ENCODE measurements at regions not wholly inside any gene's neighbourhood (a gene's known extent, or its start where the extent isn't known, plus 50 kb on each side); places are given as distances from the start of the nearest gene placed in this dataset.

GRCh38 chr10:43712821-43713584 is 64.3 kb upstream of the ZNF32 start:
- Mint-ChIP-seq H3K36me3 (ENCODE audit: insufficient read depth) (no peaks in the 10 kb centered on the region), H3K4me3 (no peak overlapping the region), H3K27me3 (ENCODE audit: low read depth) (peaks cover 7% of the 10 kb centered on the region), H3K4me1 (ENCODE audit: low read depth) (no peaks in the 10 kb centered on the region), H3K9me3 (no peaks in the 10 kb centered on the region)
- ATAC-seq (no peak), DNase-seq (no peak)

- no peak overlapping the region for H3K4me3 Mint-ChIP-seq
- no peak for ATAC-seq
- DNase-seq = no peak
- H3K9me3 Mint-ChIP-seq = no peaks in the 10 kb centered on the region
- H3K36me3 Mint-ChIP-seq (ENCODE audit: insufficient read depth) = no peaks in the 10 kb centered on the region
- no peaks in the 10 kb centered on the region for H3K4me1 Mint-ChIP-seq (ENCODE audit: low read depth)
- no peaks in the 10 kb centered on the region for H3K27me3 Mint-ChIP-seq (ENCODE audit: low read depth)
Measured at GRCh38 chr10:43710772-43711471, 62.2 kb upstream of the ZNF32 start.

GRCh38 chr10:43708262-43708661 is 59.6 kb upstream of the ZNF32 start:
- DNase-seq (no peak), ATAC-seq (no peak)
- Mint-ChIP-seq H3K4me3 (no peak overlapping the region), H3K9me3 (no peaks in the 10 kb centered on the region), H3K4me1 (ENCODE audit: low read depth) (no peaks in the 10 kb centered on the region), H3K36me3 (ENCODE audit: insufficient read depth) (no peaks in the 10 kb centered on the region), H3K27me3 (ENCODE audit: low read depth) (no peaks in the 10 kb centered on the region)

GRCh38 chr10:43707770-43708169 is 59.1 kb upstream of the ZNF32 start:
- ATAC-seq = no peak
- H3K27me3 Mint-ChIP-seq (ENCODE audit: low read depth) = no peaks in the 10 kb centered on the region
- DNase-seq = no peak
- H3K36me3 Mint-ChIP-seq (ENCODE audit: insufficient read depth) = no peaks in the 10 kb centered on the region
- no peaks in the 10 kb centered on the region for H3K4me1 Mint-ChIP-seq (ENCODE audit: low read depth)
- H3K4me3 Mint-ChIP-seq = no peak overlapping the region
- no peaks in the 10 kb centered on the region for H3K9me3 Mint-ChIP-seq

GRCh38 chr10:43706166-43706565 is 57.5 kb upstream of the ZNF32 start:
- Mint-ChIP-seq H3K4me1 (ENCODE audit: low read depth) (no peaks in the 10 kb centered on the region), H3K9me3 (no peaks in the 10 kb centered on the region), H3K36me3 (ENCODE audit: insufficient read depth) (no peaks in the 10 kb centered on the region), H3K4me3 (no peak overlapping the region), H3K27me3 (ENCODE audit: low read depth) (no peaks in the 10 kb centered on the region)
- no peak for ATAC-seq
- no peak for DNase-seq

- no peak for ATAC-seq
- H3K4me1 Mint-ChIP-seq (ENCODE audit: low read depth) = no peaks in the 10 kb centered on the region
- H3K4me3 Mint-ChIP-seq = no peak overlapping the region
Measured at GRCh38 chr10:43703286-43703685, 54.6 kb upstream of the ZNF32 start.

GRCh38 chr10:43702936-43703281 is 54.2 kb upstream of the ZNF32 start:
- Mint-ChIP-seq H3K27me3 (ENCODE audit: low read depth) (no peaks in the 10 kb centered on the region), H3K9me3 (no peaks in the 10 kb centered on the region), H3K4me1 (ENCODE audit: low read depth) (no peaks in the 10 kb centered on the region), H3K36me3 (ENCODE audit: insufficient read depth) (no peaks in the 10 kb centered on the region), H3K4me3 (no peak overlapping the region)
- DNase-seq = no peak
- ATAC-seq = no peak

More at GRCh38 chr10:43703286-43703685, 54.6 kb upstream of the ZNF32 start:
- Mint-ChIP-seq H3K9me3 (no peaks in the 10 kb centered on the region), H3K27me3 (ENCODE audit: low read depth) (no peaks in the 10 kb centered on the region), H3K36me3 (ENCODE audit: insufficient read depth) (no peaks in the 10 kb centered on the region)
- DNase-seq = no peak

GRCh38 chr10:43702213-43702935 is 53.7 kb upstream of the ZNF32 start:
- Mint-ChIP-seq H3K36me3 (ENCODE audit: insufficient read depth) (no peaks in the 10 kb centered on the region), H3K4me1 (ENCODE audit: low read depth) (no peaks in the 10 kb centered on the region), H3K27me3 (ENCODE audit: low read depth) (no peaks in the 10 kb centered on the region), H3K9me3 (no peaks in the 10 kb centered on the region), H3K4me3 (no peak overlapping the region)
- DNase-seq (no peak), ATAC-seq (no peak)

- DNase-seq (no peak), ATAC-seq (no peak)
- no peaks in the 10 kb centered on the region for H3K4me1 Mint-ChIP-seq (ENCODE audit: low read depth)
- no peaks in the 10 kb centered on the region for H3K27me3 Mint-ChIP-seq (ENCODE audit: low read depth)
- no peaks in the 10 kb centered on the region for H3K9me3 Mint-ChIP-seq
- no peaks in the 10 kb centered on the region for H3K36me3 Mint-ChIP-seq (ENCODE audit: insufficient read depth)
- no peak overlapping the region for H3K4me3 Mint-ChIP-seq
Measured at GRCh38 chr10:43701295-43701694, 52.6 kb upstream of the ZNF32 start.

- no peak for ATAC-seq
- H3K4me1 Mint-ChIP-seq (ENCODE audit: low read depth) = no peaks in the 10 kb centered on the region
- H3K4me3 Mint-ChIP-seq = no peak overlapping the region
- no peaks in the 10 kb centered on the region for H3K36me3 Mint-ChIP-seq (ENCODE audit: insufficient read depth)
- DNase-seq = no peak
- no peaks in the 10 kb centered on the region for H3K9me3 Mint-ChIP-seq
- H3K27me3 Mint-ChIP-seq (ENCODE audit: low read depth) = no peaks in the 10 kb centered on the region
Measured at GRCh38 chr10:43700306-43700705, 51.6 kb upstream of the ZNF32 start.

GRCh38 chr10:43699516-43699915 is 50.8 kb upstream of the ZNF32 start:
- Mint-ChIP-seq H3K27me3 (ENCODE audit: low read depth) (no peaks in the 10 kb centered on the region), H3K36me3 (ENCODE audit: insufficient read depth) (no peaks in the 10 kb centered on the region), H3K4me3 (no peak overlapping the region), H3K9me3 (no peaks in the 10 kb centered on the region), H3K4me1 (ENCODE audit: low read depth) (no peaks in the 10 kb centered on the region)
- ATAC-seq = no peak
- DNase-seq = no peak
